HG03558 (cell line): ENCODE measurements at regions not wholly inside any gene's neighbourhood (a gene's known extent, or its start where the extent isn't known, plus 50 kb on each side); places are given as distances from the start of the nearest gene placed in this dataset.

Source experiments
- ATAC-seq: cut with Tn5 transposase; IDR thresholded peaks from one replicate; pipeline ENCODE4 v1.9.1; 2021; ENCODE audit warnings: moderate number of reproducible peaks; ENCODE audit not compliant: unreplicated experiment; ENCODE audit errors: extremely low read depth

- ATAC-seq = no peak
Observed at GRCh38 chrX:38985945-38986344, 184.7 kb downstream of the MID1IP1 start.

GRCh38 chrX:38986586-38986985 is 185.3 kb downstream of the MID1IP1 start:
- ATAC-seq = no peak

- no peak for ATAC-seq
Observed at GRCh38 chrX:38987198-38987651, 186.0 kb downstream of the MID1IP1 start.

GRCh38 chrX:38988301-38988700 is 187.0 kb downstream of the MID1IP1 start:
- no peak for ATAC-seq

- no peak for ATAC-seq
Observed at GRCh38 chrX:38989076-38989475, 187.8 kb downstream of the MID1IP1 start.

GRCh38 chrX:38991656-38992440 is 190.6 kb downstream of the MID1IP1 start:
- ATAC-seq = no peak

GRCh38 chrX:38992441-38993096 is 191.3 kb downstream of the MID1IP1 start:
- ATAC-seq = no peak

- no peak for ATAC-seq
Observed at GRCh38 chrX:38993500-38993899, 192.2 kb downstream of the MID1IP1 start.

- no peak for ATAC-seq
Observed at GRCh38 chrX:38999099-38999498, 197.8 kb downstream of the MID1IP1 start.

GRCh38 chrX:38999967-39000745 is 198.9 kb downstream of the MID1IP1 start:
- ATAC-seq = no peak

GRCh38 chrX:39000802-39001201 is 199.5 kb downstream of the MID1IP1 start:
- no peak for ATAC-seq

GRCh38 chrX:39002466-39002865 is 201.2 kb downstream of the MID1IP1 start:
- no peak for ATAC-seq

GRCh38 chrX:39008549-39008948 is 207.3 kb downstream of the MID1IP1 start:
- ATAC-seq = no peak

- ATAC-seq = no peak
Observed at GRCh38 chrX:39011454-39012221, 210.4 kb downstream of the MID1IP1 start.

- ATAC-seq = no peak
Observed at GRCh38 chrX:39012621-39013111, 211.4 kb downstream of the MID1IP1 start.

- no peak for ATAC-seq
Observed at GRCh38 chrX:39016556-39016955, 215.3 kb downstream of the MID1IP1 start.

- ATAC-seq = no peak
Observed at GRCh38 chrX:39017077-39017476, 215.8 kb downstream of the MID1IP1 start.

- no peak for ATAC-seq
Observed at GRCh38 chrX:39017716-39018115, 216.5 kb downstream of the MID1IP1 start.

- ATAC-seq = no peak
Observed at GRCh38 chrX:39018541-39018940, 217.3 kb downstream of the MID1IP1 start.

- ATAC-seq = no peak
Observed at GRCh38 chrX:39019056-39019455, 217.8 kb downstream of the MID1IP1 start.
